AG09319 (cell line): ENCODE measurements at regions not wholly inside any gene's neighbourhood (a gene's known extent, or its start where the extent isn't known, plus 50 kb on each side); places are given as distances from the start of the nearest gene placed in this dataset.

Experiments used
- DNase-seq: peaks from one replicate; pipeline ENCODE4 v3.0.0-alpha.2; 2010; ENCODE audit warnings: low read depth; ENCODE audit errors: extremely low read depth
- CTCF ChIP-seq: IDR thresholded peaks from 2 replicates; pipeline ENCODE4 v1.5.1; 2011; ENCODE audit warnings: low read depth, mild to moderate bottlenecking, inconsistent platforms, low read length, moderate library complexity

GRCh38 chr2:147110317-147110716, 734.5 kb upstream of the ACVR2A start:
- no peak for TF ChIP-seq CTCF
- no peak for DNase-seq

- no peak for DNase-seq
- no peak for TF ChIP-seq CTCF
Measured at GRCh38 chr2:147109291-147109690, 735.5 kb upstream of the ACVR2A start.

- no peak for TF ChIP-seq CTCF
- no peak for DNase-seq
Measured at GRCh38 chr2:147108548-147108947, 736.3 kb upstream of the ACVR2A start.

- DNase-seq = no peak
- TF ChIP-seq CTCF = no peak
Measured at GRCh38 chr2:147101941-147102790, 742.7 kb upstream of the ACVR2A start.

GRCh38 chr2:147100406-147101035, 744.3 kb upstream of the ACVR2A start:
- DNase-seq = peak; percentile 62
- no peak for TF ChIP-seq CTCF

GRCh38 chr2:147099845-147100244, 745.0 kb upstream of the ACVR2A start:
- DNase-seq = no peak
- TF ChIP-seq CTCF = no peak

- no peak for TF ChIP-seq CTCF
Measured at GRCh38 chr2:147098940-147099339, 745.9 kb upstream of the ACVR2A start.

More at GRCh38 chr2:147098940-147099339, 745.9 kb upstream of the ACVR2A start:
- no peak for DNase-seq
